ENCODE measurements at regions not wholly inside any gene's neighbourhood (a gene's known extent, or its start where the extent isn't known, plus 50 kb on each side); places are given as distances from the start of the nearest gene placed in this dataset.

DNA sequence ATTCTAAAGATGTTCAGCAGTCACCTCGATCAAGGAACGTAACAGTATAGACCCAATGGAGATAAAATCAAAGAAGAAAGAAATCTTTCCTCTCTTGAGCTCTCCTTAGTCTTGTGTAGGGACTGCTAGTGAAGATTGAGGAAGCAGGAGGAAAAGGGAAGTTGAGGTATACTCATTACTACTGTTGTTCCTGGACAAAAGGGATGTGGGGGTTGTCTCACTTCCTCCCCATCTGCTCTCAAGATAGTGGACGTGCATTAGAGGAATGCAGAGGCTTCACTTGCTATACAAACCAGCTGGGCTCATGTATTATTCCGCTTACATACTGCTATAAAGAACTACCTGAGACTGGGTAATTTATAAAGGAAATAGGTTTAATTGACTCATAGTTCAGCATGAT is 208.9 kb upstream of the ARHGEF9 start:
- no peak overlapping the region for H3K27ac ChIP-seq
- H3K9me3 ChIP-seq, result no peaks in the 10 kb centered on the region
- no peaks in the 10 kb centered on the region for H3K27me3 ChIP-seq
- no peaks in the 10 kb centered on the region for H3K36me3 ChIP-seq
- no peak for DNase-seq
- TF ChIP-seq, protein P1, sequence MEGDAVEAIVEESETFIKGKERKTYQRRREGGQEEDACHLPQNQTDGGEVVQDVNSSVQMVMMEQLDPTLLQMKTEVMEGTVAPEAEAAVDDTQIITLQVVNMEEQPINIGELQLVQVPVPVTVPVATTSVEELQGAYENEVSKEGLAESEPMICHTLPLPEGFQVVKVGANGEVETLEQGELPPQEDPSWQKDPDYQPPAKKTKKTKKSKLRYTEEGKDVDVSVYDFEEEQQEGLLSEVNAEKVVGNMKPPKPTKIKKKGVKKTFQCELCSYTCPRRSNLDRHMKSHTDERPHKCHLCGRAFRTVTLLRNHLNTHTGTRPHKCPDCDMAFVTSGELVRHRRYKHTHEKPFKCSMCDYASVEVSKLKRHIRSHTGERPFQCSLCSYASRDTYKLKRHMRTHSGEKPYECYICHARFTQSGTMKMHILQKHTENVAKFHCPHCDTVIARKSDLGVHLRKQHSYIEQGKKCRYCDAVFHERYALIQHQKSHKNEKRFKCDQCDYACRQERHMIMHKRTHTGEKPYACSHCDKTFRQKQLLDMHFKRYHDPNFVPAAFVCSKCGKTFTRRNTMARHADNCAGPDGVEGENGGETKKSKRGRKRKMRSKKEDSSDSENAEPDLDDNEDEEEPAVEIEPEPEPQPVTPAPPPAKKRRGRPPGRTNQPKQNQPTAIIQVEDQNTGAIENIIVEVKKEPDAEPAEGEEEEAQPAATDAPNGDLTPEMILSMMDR (IDR thresholded peaks at IDR 0.05), result no peak
- H3K4me1 ChIP-seq, result no peaks in the 10 kb centered on the region
- intact Hi-C loops (cut with DNase I; ENCODE audit: low total_unique reads), result no loop called here
- H3K4me3 ChIP-seq, result no peak overlapping the region

DNA sequence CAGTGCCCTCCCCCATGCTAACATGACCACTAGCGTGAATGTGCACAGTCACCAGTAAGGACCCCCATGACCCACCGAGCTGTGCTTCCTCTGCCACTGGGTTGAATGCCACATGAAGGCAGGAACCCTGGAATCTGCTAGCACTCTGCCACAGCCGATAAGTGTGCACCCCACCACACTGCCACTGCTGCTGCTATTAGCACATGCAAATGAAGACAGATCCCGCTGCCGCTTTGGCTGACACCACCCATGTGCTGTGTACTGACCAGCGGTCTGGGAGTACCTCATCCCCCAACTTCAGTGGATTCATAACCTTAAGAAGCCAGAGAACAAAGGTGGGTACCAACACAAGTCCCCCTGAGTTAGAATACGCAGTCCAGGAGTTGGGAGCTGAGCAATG is 200.9 kb upstream of the ARHGEF9 start:
- intact Hi-C loops (cut with DNase I; ENCODE audit: low total_unique reads), result no loop called here
- DNase-seq, result no peak
- no peaks in the 10 kb centered on the region for H3K27me3 ChIP-seq
- TF ChIP-seq, protein P1 (IDR thresholded peaks at IDR 0.05), result no peak
- no peaks in the 10 kb centered on the region for H3K36me3 ChIP-seq
- no peaks in the 10 kb centered on the region for H3K9me3 ChIP-seq
- no peak overlapping the region for H3K4me3 ChIP-seq
- H3K27ac ChIP-seq, result no peak overlapping the region
- no peaks in the 10 kb centered on the region for H3K4me1 ChIP-seq

DNA sequence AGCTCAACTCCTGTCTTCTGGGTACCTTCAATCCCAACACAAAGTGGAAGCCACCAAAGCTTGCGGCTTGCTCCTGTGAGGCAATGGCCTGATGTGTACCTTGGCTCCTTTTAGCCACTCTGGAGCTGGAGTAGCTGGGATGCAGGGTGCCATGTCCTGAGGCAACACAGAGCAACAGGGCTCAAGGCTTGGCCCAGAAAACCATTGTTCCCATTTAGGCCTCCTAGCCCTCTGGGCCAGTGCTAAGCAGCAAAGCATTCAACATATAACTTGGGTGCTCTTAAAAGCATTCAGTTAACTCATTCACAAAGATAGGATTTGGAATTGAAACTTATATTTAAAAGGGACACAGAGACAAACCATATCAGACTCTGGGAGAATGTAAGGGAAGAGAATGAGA is 194.5 kb upstream of the ARHGEF9 start:
- TF ChIP-seq, protein P1 (IDR thresholded peaks at IDR 0.05), result no peak

DNA sequence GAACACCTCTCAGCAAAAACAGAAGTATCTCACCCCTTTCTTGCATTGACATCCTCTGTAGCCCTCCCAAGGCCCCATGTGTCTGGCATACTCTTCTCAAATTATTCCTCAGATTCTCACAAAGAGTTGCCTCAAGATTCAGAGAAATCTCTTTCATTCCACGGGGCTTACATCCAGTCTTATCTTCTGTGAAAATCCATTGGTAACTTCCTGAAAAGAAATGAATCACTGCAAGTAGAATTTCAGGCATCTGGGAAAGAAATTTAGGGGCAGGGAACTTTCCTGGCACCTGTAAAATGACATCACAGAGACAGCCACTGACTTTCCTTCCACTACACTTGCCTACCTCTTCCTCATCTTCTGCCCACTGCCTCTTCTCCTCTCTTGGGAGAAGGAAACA is 182.5 kb upstream of the ARHGEF9 start:
- no peak for DNase-seq

More for the DNA sequence above, 194.5 kb upstream of the ARHGEF9 start:
- H3K9me3 ChIP-seq, result peaks cover 0 to 10% (median 9%) of the 10 kb centered on the region in 3 donors
- H3K36me3 ChIP-seq, result no peaks in the 10 kb centered on the region
- intact Hi-C loops (cut with DNase I; ENCODE audit: low total_unique reads), result no loop called here
- DNase-seq, result no peak
- no peaks in the 10 kb centered on the region for H3K27me3 ChIP-seq
- H3K27ac ChIP-seq, result no peak overlapping the region
- no peaks in the 10 kb centered on the region for H3K4me1 ChIP-seq
- H3K4me3 ChIP-seq, result no peak overlapping the region

DNA sequence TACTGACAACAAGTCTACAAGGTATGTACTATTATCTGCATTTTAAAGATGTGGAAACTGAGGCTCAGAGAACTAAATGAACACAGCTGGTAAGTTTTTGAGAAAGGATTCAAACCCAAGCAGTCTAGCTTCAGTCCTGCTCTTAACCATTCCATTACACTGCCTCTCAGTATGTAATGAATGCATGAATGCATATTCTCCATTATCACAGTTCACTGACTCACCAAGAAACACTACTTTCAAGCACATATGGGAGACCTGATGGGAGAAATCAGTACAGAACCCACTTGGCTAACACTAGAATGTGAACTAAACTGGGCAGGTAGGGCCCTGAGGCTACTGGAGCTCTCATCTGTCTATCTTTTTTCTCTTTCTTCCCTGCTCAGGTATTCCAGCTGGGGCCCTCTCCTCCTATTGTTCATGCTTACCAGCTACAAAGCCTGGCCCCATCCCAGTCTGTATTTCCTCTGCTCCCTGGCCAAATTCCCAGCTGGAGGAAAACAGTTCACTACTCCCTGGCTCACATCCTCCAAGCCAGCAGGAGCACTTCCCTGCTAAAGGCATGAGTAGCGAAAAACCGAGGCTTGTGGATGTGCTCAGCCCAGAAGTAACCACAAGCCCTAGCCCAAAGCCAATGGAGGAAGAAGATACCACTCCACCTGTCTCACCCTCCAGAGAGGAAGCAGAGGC is 178.2 kb upstream of the ARHGEF9 start:
- no peak overlapping the region for H3K27ac ChIP-seq
- H3K4me3 ChIP-seq, result no peak overlapping the region
- intact Hi-C loops (cut with DNase I; ENCODE audit: low total_unique reads), result no loop called here
- H3K4me1 ChIP-seq, result no peaks in the 10 kb centered on the region
- no peaks in the 10 kb centered on the region for H3K9me3 ChIP-seq
- no peaks in the 10 kb centered on the region for H3K36me3 ChIP-seq
- DNase-seq, result no peak
- TF ChIP-seq, protein P1 (IDR thresholded peaks at IDR 0.05), result no peak
- H3K27me3 ChIP-seq, result no peaks in the 10 kb centered on the region

More for the DNA sequence above, 182.5 kb upstream of the ARHGEF9 start:
- TF ChIP-seq, protein P1 (IDR thresholded peaks at IDR 0.05), result no peak
- H3K9me3 ChIP-seq, result no peaks in the 10 kb centered on the region
- H3K4me1 ChIP-seq, result no peaks in the 10 kb centered on the region
- H3K36me3 ChIP-seq, result no peaks in the 10 kb centered on the region
- intact Hi-C loops (cut with DNase I; ENCODE audit: low total_unique reads), result no loop called here
- no peak overlapping the region for H3K27ac ChIP-seq
- no peak overlapping the region for H3K4me3 ChIP-seq
- H3K27me3 ChIP-seq, result no peaks in the 10 kb centered on the region

DNA sequence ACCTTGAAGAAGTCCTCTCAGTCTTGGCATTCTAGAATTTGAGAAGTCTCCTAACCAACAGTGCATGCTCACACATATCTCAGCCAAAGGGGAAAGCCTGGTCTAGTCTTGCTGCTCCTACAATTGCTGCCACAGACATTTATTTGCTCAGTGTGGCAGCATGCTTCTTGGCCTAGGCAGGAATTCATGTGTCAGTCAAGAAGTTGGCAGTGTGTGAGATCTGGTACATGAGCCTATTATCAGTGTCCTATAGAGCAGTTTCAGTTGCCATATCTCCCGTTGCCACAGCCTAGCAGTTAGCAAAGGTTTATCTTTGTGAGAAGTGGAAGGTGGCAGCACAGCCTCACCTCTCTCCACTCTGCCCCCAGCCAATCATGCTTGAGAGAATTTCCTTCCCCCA is 176.9 kb upstream of the ARHGEF9 start:
- Histone ChIP-seq H3K4me1 (no peaks in the 10 kb centered on the region), H3K36me3 (no peaks in the 10 kb centered on the region), H3K9me3 (no peaks in the 10 kb centered on the region), H3K27ac (no peak overlapping the region), H3K27me3 (no peaks in the 10 kb centered on the region), H3K4me3 (no peak overlapping the region)
- DNase-seq, result no peak
- TF ChIP-seq, protein P1 (IDR thresholded peaks at IDR 0.05), result no peak
- intact Hi-C loops (cut with DNase I; ENCODE audit: low total_unique reads), result no loop called here
